ENCODE measurements at regions not wholly inside any gene's neighbourhood (a gene's known extent, or its start where the extent isn't known, plus 50 kb on each side); places are given as distances from the start of the nearest gene placed in this dataset.
"Not testable (repeated sequence)": the region's sequence is repeated elsewhere in the genome, so short reads cannot be mapped to it uniquely, and the experiment has no call there.

GRCh38 chr17:31780483-31780882 lies 78.6 kb downstream of the COPRS start:
- H3K9me3 ChIP-seq (ENCODE audit: control insufficient read depth, insufficient read depth, low read length): peaks cover 2% of the 10 kb centered on the region; the same call in 1 of the 2 replicates
- no peak overlapping the region for H3K27ac ChIP-seq (ENCODE audit: low read length)
- H3K36me3 ChIP-seq (ENCODE audit: control insufficient read depth, insufficient read depth, low read length): no peaks in the 10 kb centered on the region
- no peak for DNase-seq (ENCODE audit: low read depth, low spot score)
- H3K4me1 ChIP-seq (ENCODE audit: control insufficient read depth, insufficient read depth, low read length): no peaks in the 10 kb centered on the region
- WGBS (ENCODE audit: insufficient coverage, insufficient read length): no CpG with 5 or more reads among the region's 1 CpG
- H3K27me3 ChIP-seq (ENCODE audit: control insufficient read depth, insufficient read depth, low read length): no peaks in the 10 kb centered on the region; the same call in 1 of the 2 replicates
- no peak overlapping the region for H3K4me3 ChIP-seq (ENCODE audit: low read length)

- no peak overlapping the region for H3K4me3 ChIP-seq (ENCODE audit: low read length)
- no peaks in the 10 kb centered on the region; the same call in 1 of the 2 replicates for H3K27me3 ChIP-seq (ENCODE audit: control insufficient read depth, insufficient read depth, low read length)
- peaks cover 2% of the 10 kb centered on the region; the same call in 1 of the 2 replicates for H3K9me3 ChIP-seq (ENCODE audit: control insufficient read depth, insufficient read depth, low read length)
- no peak overlapping the region for H3K27ac ChIP-seq (ENCODE audit: low read length)
- H3K4me1 ChIP-seq (ENCODE audit: control insufficient read depth, insufficient read depth, low read length): no peaks in the 10 kb centered on the region
- no peaks in the 10 kb centered on the region for H3K36me3 ChIP-seq (ENCODE audit: control insufficient read depth, insufficient read depth, low read length)
- no peak for DNase-seq (ENCODE audit: low read depth, low spot score)
- WGBS (ENCODE audit: insufficient coverage, insufficient read length): no CpG with 5 or more reads among the region's 4 CpGs
These were observed 80.5 kb downstream of the COPRS start for GRCh38 chr17:31778523-31778922.

- not testable (repeated sequence) for H3K4me3 ChIP-seq (ENCODE audit: low read length); DNase-seq (ENCODE audit: low read depth, low spot score); H3K9me3 ChIP-seq (ENCODE audit: control insufficient read depth, insufficient read depth, low read length); H3K36me3 ChIP-seq (ENCODE audit: control insufficient read depth, insufficient read depth, low read length); H3K27me3 ChIP-seq (ENCODE audit: control insufficient read depth, insufficient read depth, low read length); H3K27ac ChIP-seq (ENCODE audit: low read length); H3K4me1 ChIP-seq (ENCODE audit: control insufficient read depth, insufficient read depth, low read length)
- no CpG with 5 or more reads among the region's 3 CpGs for WGBS (ENCODE audit: insufficient coverage, insufficient read length)
These were observed 87.7 kb downstream of the COPRS start for GRCh38 chr17:31771328-31771727.

- not testable (repeated sequence) for DNase-seq (ENCODE audit: low read depth, low spot score); H3K27me3 ChIP-seq (ENCODE audit: control insufficient read depth, insufficient read depth, low read length); H3K27ac ChIP-seq (ENCODE audit: low read length); H3K36me3 ChIP-seq (ENCODE audit: control insufficient read depth, insufficient read depth, low read length); H3K4me3 ChIP-seq (ENCODE audit: low read length); H3K4me1 ChIP-seq (ENCODE audit: control insufficient read depth, insufficient read depth, low read length); H3K9me3 ChIP-seq (ENCODE audit: control insufficient read depth, insufficient read depth, low read length)
- no CpG with 5 or more reads among the region's 3 CpGs for WGBS (ENCODE audit: insufficient coverage, insufficient read length)
These were observed 88.5 kb downstream of the COPRS start for GRCh38 chr17:31770501-31770900.

- not testable (repeated sequence) for H3K4me3 ChIP-seq (ENCODE audit: low read length); H3K27me3 ChIP-seq (ENCODE audit: control insufficient read depth, insufficient read depth, low read length); H3K4me1 ChIP-seq (ENCODE audit: control insufficient read depth, insufficient read depth, low read length); H3K36me3 ChIP-seq (ENCODE audit: control insufficient read depth, insufficient read depth, low read length); DNase-seq (ENCODE audit: low read depth, low spot score); H3K27ac ChIP-seq (ENCODE audit: low read length); H3K9me3 ChIP-seq (ENCODE audit: control insufficient read depth, insufficient read depth, low read length)
- no CpG with 5 or more reads among the region's 7 CpGs for WGBS (ENCODE audit: insufficient coverage, insufficient read length)
These were observed 97.1 kb downstream of the COPRS start for GRCh38 chr17:31761836-31762510.

- Histone ChIP-seq H3K27ac (ENCODE audit: low read length) (no peak overlapping the region), H3K9me3 (ENCODE audit: control insufficient read depth, insufficient read depth, low read length) (no peaks in the 10 kb centered on the region), H3K4me3 (ENCODE audit: low read length) (no peak overlapping the region), H3K4me1 (ENCODE audit: control insufficient read depth, insufficient read depth, low read length) (no peaks in the 10 kb centered on the region), H3K36me3 (ENCODE audit: control insufficient read depth, insufficient read depth, low read length) (no peaks in the 10 kb centered on the region), H3K27me3 (ENCODE audit: control insufficient read depth, insufficient read depth, low read length) (no peaks in the 10 kb centered on the region)
- no peak for DNase-seq (ENCODE audit: low read depth, low spot score)
- WGBS (ENCODE audit: insufficient coverage, insufficient read length): no CpG with 5 or more reads among the region's 1 CpG
These were observed 100.4 kb downstream of the COPRS start for GRCh38 chr17:31758646-31759045.

- no CpG with 5 or more reads among the region's 2 CpGs for WGBS (ENCODE audit: insufficient coverage, insufficient read length)
- no peak for DNase-seq (ENCODE audit: low read depth, low spot score)
- Histone ChIP-seq H3K27me3 (ENCODE audit: control insufficient read depth, insufficient read depth, low read length) (no peaks in the 10 kb centered on the region), H3K27ac (ENCODE audit: low read length) (no peak overlapping the region), H3K4me3 (ENCODE audit: low read length) (no peak overlapping the region), H3K9me3 (ENCODE audit: control insufficient read depth, insufficient read depth, low read length) (no peaks in the 10 kb centered on the region), H3K36me3 (ENCODE audit: control insufficient read depth, insufficient read depth, low read length) (no peaks in the 10 kb centered on the region), H3K4me1 (ENCODE audit: control insufficient read depth, insufficient read depth, low read length) (no peaks in the 10 kb centered on the region)
These were observed 101.9 kb downstream of the COPRS start for GRCh38 chr17:31757097-31757496.

- H3K27ac ChIP-seq (ENCODE audit: low read length): no peak overlapping the region
- no peaks in the 10 kb centered on the region; the same call in 1 of the 2 replicates for H3K4me1 ChIP-seq (ENCODE audit: control insufficient read depth, insufficient read depth, low read length)
- WGBS (ENCODE audit: insufficient coverage, insufficient read length): no CpG with 5 or more reads among the region's 7 CpGs
- no peak overlapping the region for H3K4me3 ChIP-seq (ENCODE audit: low read length)
- no peaks in the 10 kb centered on the region for H3K9me3 ChIP-seq (ENCODE audit: control insufficient read depth, insufficient read depth, low read length)
- H3K27me3 ChIP-seq (ENCODE audit: control insufficient read depth, insufficient read depth, low read length): no peaks in the 10 kb centered on the region
- no peak for DNase-seq (ENCODE audit: low read depth, low spot score)
- H3K36me3 ChIP-seq (ENCODE audit: control insufficient read depth, insufficient read depth, low read length): no peaks in the 10 kb centered on the region
These were observed 104.7 kb downstream of the COPRS start for GRCh38 chr17:31754239-31754945.

GRCh38 chr17:31753011-31753410 lies 106.0 kb downstream of the COPRS start:
- Histone ChIP-seq H3K4me3 (ENCODE audit: low read length) (no peak overlapping the region), H3K4me1 (ENCODE audit: control insufficient read depth, insufficient read depth, low read length) (no peaks in the 10 kb centered on the region; the same call in 1 of the 2 replicates), H3K9me3 (ENCODE audit: control insufficient read depth, insufficient read depth, low read length) (no peaks in the 10 kb centered on the region), H3K36me3 (ENCODE audit: control insufficient read depth, insufficient read depth, low read length) (no peaks in the 10 kb centered on the region), H3K27me3 (ENCODE audit: control insufficient read depth, insufficient read depth, low read length) (no peaks in the 10 kb centered on the region), H3K27ac (ENCODE audit: low read length) (no peak overlapping the region)
- no peak for DNase-seq (ENCODE audit: low read depth, low spot score)
- no CpG with 5 or more reads among the region's 2 CpGs for WGBS (ENCODE audit: insufficient coverage, insufficient read length)

GRCh38 chr17:31752584-31752983 lies 106.5 kb downstream of the COPRS start:
- no peaks in the 10 kb centered on the region for H3K36me3 ChIP-seq (ENCODE audit: control insufficient read depth, insufficient read depth, low read length)
- H3K9me3 ChIP-seq (ENCODE audit: control insufficient read depth, insufficient read depth, low read length): no peaks in the 10 kb centered on the region
- no peaks in the 10 kb centered on the region for H3K27me3 ChIP-seq (ENCODE audit: control insufficient read depth, insufficient read depth, low read length)
- H3K4me1 ChIP-seq (ENCODE audit: control insufficient read depth, insufficient read depth, low read length): no peaks in the 10 kb centered on the region; the same call in 1 of the 2 replicates
- no CpG with 5 or more reads among the region's 6 CpGs for WGBS (ENCODE audit: insufficient coverage, insufficient read length)
- no peak for DNase-seq (ENCODE audit: low read depth, low spot score)
- no peak overlapping the region for H3K4me3 ChIP-seq (ENCODE audit: low read length)
- no peak overlapping the region for H3K27ac ChIP-seq (ENCODE audit: low read length)
